NOMO-1 treated with DMSO at 0.1 percent for 48 hours (cell line): ENCODE measurements at regions not wholly inside any gene's neighbourhood (a gene's known extent, or its start where the extent isn't known, plus 50 kb on each side); places are given as distances from the start of the nearest gene placed in this dataset.

Source experiments
- DNase-seq: peaks from one replicate; lab custom pipeline; 2025; ENCODE audit not compliant: unreplicated experiment; lab: John Stamatoyannopoulos, UW

- no peak for DNase-seq
These were observed 75.8 kb downstream of the DAD1 start for GRCh38 chr14:22513066-22513812.

GRCh38 chr14:22512106-22512814 is 76.8 kb downstream of the DAD1 start:
- DNase-seq, result no peak

- no peak for DNase-seq
These were observed 78.4 kb downstream of the DAD1 start for GRCh38 chr14:22510527-22511110.

GRCh38 chr14:22509751-22510300 is 79.2 kb downstream of the DAD1 start:
- DNase-seq, result peak; percentile 7

GRCh38 chr14:22509036-22509709 is 79.9 kb downstream of the DAD1 start:
- no peak for DNase-seq

GRCh38 chr14:22508662-22509035 is 80.4 kb downstream of the DAD1 start:
- DNase-seq, result no peak

- no peak for DNase-seq
These were observed 80.9 kb downstream of the DAD1 start for GRCh38 chr14:22508150-22508457.

GRCh38 chr14:22506778-22507351 is 82.2 kb downstream of the DAD1 start:
- no peak for DNase-seq

- no peak for DNase-seq
These were observed 82.7 kb downstream of the DAD1 start for GRCh38 chr14:22506378-22506710.

GRCh38 chr14:22505697-22506377 is 83.2 kb downstream of the DAD1 start:
- no peak for DNase-seq

- no peak for DNase-seq
These were observed 83.7 kb downstream of the DAD1 start for GRCh38 chr14:22505309-22505696.

GRCh38 chr14:22502551-22502950 is 86.5 kb downstream of the DAD1 start:
- no peak for DNase-seq

GRCh38 chr14:22502007-22502406 is 87.0 kb downstream of the DAD1 start:
- no peak for DNase-seq

- DNase-seq, result no peak
These were observed 87.9 kb downstream of the DAD1 start for GRCh38 chr14:22500954-22501726.

GRCh38 chr14:22500525-22500924 is 88.5 kb downstream of the DAD1 start:
- DNase-seq, result no peak

- no peak for DNase-seq
These were observed 91.3 kb downstream of the DAD1 start for GRCh38 chr14:22497671-22498093.

- DNase-seq, result no peak
These were observed 91.9 kb downstream of the DAD1 start for GRCh38 chr14:22497144-22497423.

GRCh38 chr14:22494486-22495135 is 94.4 kb downstream of the DAD1 start:
- DNase-seq, result no peak

GRCh38 chr14:22493753-22494152 is 95.3 kb downstream of the DAD1 start:
- no peak for DNase-seq
